ENCODE measurements at regions not wholly inside any gene's neighbourhood (a gene's known extent, or its start where the extent isn't known, plus 50 kb on each side); places are given as distances from the start of the nearest gene placed in this dataset.

- TF ChIP-seq POLR2A (IDR thresholded peaks at IDR 0.05) (no peak), EP300 (IDR thresholded peaks at IDR 0.05) (no peak), CTCF (IDR thresholded peaks at IDR 0.05) (no peak)
- intact Hi-C loops (cut with DNase I) = loop anchor here in 1 of 4 donors (5.0 kb wide), 1 partner anchor 1676 kb away; the partner anchor contains the start of gene SUGCT
- WGBS, 3 donors = 97 to 99% (median 98%) methylated on average over 2 of the region's 2 CpGs
Measured at GRCh38 chr7:41813286-41813685, 110.4 kb upstream of the INHBA start.

GRCh38 chr7:41811941-41812340 lies 109.1 kb upstream of the INHBA start:
- no peaks in the 10 kb centered on the region for H3K36me3 ChIP-seq
- H3K27me3 ChIP-seq = no peaks in the 10 kb centered on the region
- TF ChIP-seq EP300 (IDR thresholded peaks at IDR 0.05) (no peak), CTCF (IDR thresholded peaks at IDR 0.05) (no peak), POLR2A (IDR thresholded peaks at IDR 0.05) (no peak)
- intact Hi-C loops (cut with DNase I) = loop anchor here in 1 of 4 donors (5.0 kb wide), 1 partner anchor 1675 kb away; the partner anchor contains the start of gene SUGCT
- H3K9me3 ChIP-seq = no peaks in the 10 kb centered on the region
- no peak overlapping the region for H3K27ac ChIP-seq
- no peak for DNase-seq
- H3K4me1 ChIP-seq (ENCODE audit: insufficient read depth) = no peaks in the 10 kb centered on the region
- no peak overlapping the region for H3K4me3 ChIP-seq

More at GRCh38 chr7:41813286-41813685, 110.4 kb upstream of the INHBA start:
- no peak overlapping the region for H3K27ac ChIP-seq
- no peak for DNase-seq
- no peaks in the 10 kb centered on the region for H3K36me3 ChIP-seq
- H3K4me1 ChIP-seq (ENCODE audit: insufficient read depth) = no peaks in the 10 kb centered on the region
- no peaks in the 10 kb centered on the region for H3K9me3 ChIP-seq
- H3K4me3 ChIP-seq = no peak overlapping the region
- H3K27me3 ChIP-seq = no peaks in the 10 kb centered on the region

DNA sequence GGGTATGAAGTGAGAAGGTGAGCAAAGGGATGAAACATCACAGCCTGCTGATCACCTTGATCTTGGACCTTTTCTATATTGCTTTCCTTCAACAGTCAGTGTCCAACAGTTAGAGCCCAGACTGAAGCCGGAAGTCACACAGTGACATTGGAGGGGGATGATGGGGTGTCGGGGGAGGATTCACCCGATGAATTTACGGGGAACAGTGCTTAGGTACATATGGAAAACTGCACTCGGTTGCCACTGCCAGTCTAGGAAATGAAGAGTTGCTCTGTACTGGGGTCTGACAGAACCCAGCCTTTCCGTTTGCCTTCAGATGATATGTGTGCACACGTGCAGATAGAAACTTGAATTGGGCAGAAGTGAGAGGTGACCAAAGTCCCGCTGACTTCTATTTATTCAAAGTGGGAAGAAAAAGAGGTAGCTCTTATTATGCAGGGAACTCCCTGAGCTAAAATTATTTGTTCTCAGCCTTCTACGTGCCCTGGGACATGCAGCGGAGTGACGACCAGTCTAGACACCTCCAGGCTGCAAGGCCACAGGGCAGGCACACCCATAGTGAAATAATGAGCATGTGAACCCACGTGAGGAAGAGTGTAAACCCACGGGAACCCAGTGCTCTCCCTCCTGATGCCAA lies 107.2 kb upstream of the INHBA start:
- WGBS, 3 donors = 92 to 94% (median 94%) methylated on average over 13 of the region's 13 CpGs
- no peaks in the 10 kb centered on the region for H3K9me3 ChIP-seq
- DNase-seq = no peak
- no peak overlapping the region for H3K4me3 ChIP-seq
- H3K4me1 ChIP-seq (ENCODE audit: insufficient read depth) = no peaks in the 10 kb centered on the region
- no peaks in the 10 kb centered on the region for H3K36me3 ChIP-seq
- no peak overlapping the region for H3K27ac ChIP-seq
- intact Hi-C loops (cut with DNase I) = loop anchor here in 1 of 4 donors (5.0 kb wide), 1 partner anchor 1673 kb away; the partner anchor contains the start of gene SUGCT
- TF ChIP-seq EP300 (IDR thresholded peaks at IDR 0.05) = no peak
- no peak for TF ChIP-seq CTCF (IDR thresholded peaks at IDR 0.05)
- no peak for TF ChIP-seq POLR2A (IDR thresholded peaks at IDR 0.05)
- H3K27me3 ChIP-seq = no peaks in the 10 kb centered on the region

GRCh38 chr7:41809529-41809939 lies 106.6 kb upstream of the INHBA start:
- no peak for DNase-seq
- no peak overlapping the region for H3K4me3 ChIP-seq
- H3K4me1 ChIP-seq (ENCODE audit: insufficient read depth) = no peaks in the 10 kb centered on the region
- intact Hi-C loops (cut with DNase I) = no loop called here
- H3K27ac ChIP-seq = no peak overlapping the region
- no peaks in the 10 kb centered on the region for H3K9me3 ChIP-seq
- no peaks in the 10 kb centered on the region for H3K27me3 ChIP-seq
- TF ChIP-seq EP300 (IDR thresholded peaks at IDR 0.05) (no peak), CTCF (IDR thresholded peaks at IDR 0.05) (no peak), POLR2A (IDR thresholded peaks at IDR 0.05) (no peak)
- no peaks in the 10 kb centered on the region for H3K36me3 ChIP-seq
- WGBS, 3 donors = 35 to 66% (median 64%) methylated on average over 1 of the region's 1 CpG

Measured in ovary (tissue), 7 donors.